ENCODE measurements at regions not wholly inside any gene's neighbourhood (a gene's known extent, or its start where the extent isn't known, plus 50 kb on each side); places are given as distances from the start of the nearest gene placed in this dataset.

- Histone ChIP-seq H3K27me3 (replicated peaks in 2 of 5; ENCODE audit: control insufficient read depth in 4 of 5, insufficient read depth in 5 of 5, low read length in 4 of 5) (no peaks in the 10 kb centered on the region), H3K9me3 (ENCODE audit: control extremely low read depth in 1 of 5, control insufficient read depth in 4 of 5, insufficient read depth in 2 of 5, low read depth in 1 of 5, low read length in 4 of 5) (peaks cover 0 to 12% (median 4%) of the 10 kb centered on the region in 5 experiments), H3K4me1 (ENCODE audit: control extremely low read depth in 1 of 4, control insufficient read depth in 4 of 4, insufficient read depth in 4 of 4, low read length in 3 of 4) (peaks cover 0 to 3% (median 0%) of the 10 kb centered on the region in 4 experiments), H3K27ac (ENCODE audit: insufficient read depth in 1 of 2, low read depth in 1 of 2, low read length in 2 of 2, poor library complexity in 1 of 2, severe bottlenecking in 2 of 2) (no peak overlapping the region), H3K4me3 (ENCODE audit: control insufficient read depth in 1 of 7, extremely low read depth in 1 of 7, insufficient read depth in 4 of 7, low read depth in 2 of 7, low read length in 6 of 7) (no peak overlapping the region), H3K36me3 (ENCODE audit: control insufficient read depth in 4 of 4, insufficient read depth in 4 of 4, low read length in 3 of 4) (no peaks in the 10 kb centered on the region)
- WGBS (ENCODE audit: insufficient coverage): 8% methylated on average over 2 of the region's 3 CpGs
- POLR2A ChIA-PET: no interaction called here
- peak in 1 of 3 donors; percentile 8 for DNase-seq
- CTCF ChIA-PET: no interaction called here
Measured at GRCh38 chr13:82571653-82572052, 1310.6 kb downstream of the SLITRK1 start.

DNA sequence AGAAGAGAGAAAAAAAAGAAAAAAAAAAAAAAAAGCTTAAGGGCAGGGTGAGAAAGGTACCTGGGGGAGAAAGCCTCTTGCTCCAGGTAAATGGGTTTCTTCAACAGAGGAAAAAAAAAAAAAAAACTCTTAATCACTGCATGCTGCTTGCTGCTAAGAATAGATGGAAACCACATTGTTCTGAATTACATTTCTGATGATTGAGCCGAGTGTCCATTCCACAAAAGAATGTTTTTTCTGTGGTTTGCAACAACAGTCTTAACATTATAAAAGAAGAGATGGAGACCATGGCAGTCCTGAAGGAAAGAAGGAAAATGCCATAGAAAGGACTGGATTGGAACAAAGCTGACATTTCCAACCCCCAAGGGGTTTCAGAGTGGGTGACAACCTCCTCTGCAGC is 1312.7 kb downstream of the SLITRK1 start:
- 100% methylated on average over 1 of the region's 1 CpG for WGBS (ENCODE audit: insufficient coverage)

DNA sequence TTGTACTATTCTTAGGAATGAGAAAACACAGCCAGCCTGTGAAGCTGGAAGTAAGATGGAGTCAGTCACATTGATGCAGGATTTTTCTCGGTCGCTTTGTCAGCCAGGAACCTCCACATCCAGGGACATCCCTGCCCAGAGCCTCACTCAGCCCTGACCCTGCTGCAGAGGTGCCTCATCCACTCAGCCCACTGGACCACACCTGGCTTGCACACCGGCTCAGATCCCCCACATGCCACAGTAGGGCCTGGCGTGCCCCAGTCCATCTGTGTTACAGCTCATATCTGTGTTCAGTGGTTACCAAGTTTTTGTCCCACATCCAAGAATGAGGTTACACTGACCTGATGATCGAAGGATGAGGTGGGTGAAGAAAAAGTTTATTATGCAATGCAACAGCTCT is 1315.4 kb downstream of the SLITRK1 start:
- Histone ChIP-seq H3K4me1 (ENCODE audit: control extremely low read depth in 1 of 4, control insufficient read depth in 4 of 4, insufficient read depth in 4 of 4, low read length in 3 of 4) (peaks cover 0 to under 1% (median 0%) of the 10 kb centered on the region in 4 experiments), H3K36me3 (ENCODE audit: control insufficient read depth in 4 of 4, insufficient read depth in 4 of 4, low read length in 3 of 4) (no peaks in the 10 kb centered on the region), H3K4me3 (ENCODE audit: control insufficient read depth in 1 of 7, extremely low read depth in 1 of 7, insufficient read depth in 4 of 7, low read depth in 2 of 7, low read length in 6 of 7) (no peak overlapping the region), H3K9me3 (ENCODE audit: control extremely low read depth in 1 of 5, control insufficient read depth in 4 of 5, insufficient read depth in 2 of 5, low read depth in 1 of 5, low read length in 4 of 5) (peaks cover 0 to 6% (median 0%) of the 10 kb centered on the region in 5 experiments), H3K27me3 (replicated peaks in 2 of 5; ENCODE audit: control insufficient read depth in 4 of 5, insufficient read depth in 5 of 5, low read length in 4 of 5) (no peaks in the 10 kb centered on the region), H3K27ac (ENCODE audit: insufficient read depth in 1 of 2, low read depth in 1 of 2, low read length in 2 of 2, poor library complexity in 1 of 2, severe bottlenecking in 2 of 2) (no peak overlapping the region)
- no peak for DNase-seq
- ChIA-PET CTCF (no interaction called here), POLR2A (no interaction called here)
- 98% methylated on average over 4 of the region's 5 CpGs for WGBS (ENCODE audit: insufficient coverage)

More for the DNA sequence above, 1312.7 kb downstream of the SLITRK1 start:
- CTCF ChIA-PET: no interaction called here
- H3K27ac ChIP-seq (ENCODE audit: insufficient read depth in 1 of 2, low read depth in 1 of 2, low read length in 2 of 2, poor library complexity in 1 of 2, severe bottlenecking in 2 of 2): no peak overlapping the region
- H3K4me3 ChIP-seq (ENCODE audit: control insufficient read depth in 1 of 7, extremely low read depth in 1 of 7, insufficient read depth in 4 of 7, low read depth in 2 of 7, low read length in 6 of 7): no peak overlapping the region
- POLR2A ChIA-PET: no interaction called here
- no peaks in the 10 kb centered on the region for H3K27me3 ChIP-seq (replicated peaks in 2 of 5; ENCODE audit: control insufficient read depth in 4 of 5, insufficient read depth in 5 of 5, low read length in 4 of 5)
- no peak for DNase-seq
- peaks cover 0 to 7% (median 0%) of the 10 kb centered on the region in 5 experiments for H3K9me3 ChIP-seq (ENCODE audit: control extremely low read depth in 1 of 5, control insufficient read depth in 4 of 5, insufficient read depth in 2 of 5, low read depth in 1 of 5, low read length in 4 of 5)
- peaks cover 0 to 3% (median 0%) of the 10 kb centered on the region in 4 experiments for H3K4me1 ChIP-seq (ENCODE audit: control extremely low read depth in 1 of 4, control insufficient read depth in 4 of 4, insufficient read depth in 4 of 4, low read length in 3 of 4)
- no peaks in the 10 kb centered on the region for H3K36me3 ChIP-seq (ENCODE audit: control insufficient read depth in 4 of 4, insufficient read depth in 4 of 4, low read length in 3 of 4)

DNA sequence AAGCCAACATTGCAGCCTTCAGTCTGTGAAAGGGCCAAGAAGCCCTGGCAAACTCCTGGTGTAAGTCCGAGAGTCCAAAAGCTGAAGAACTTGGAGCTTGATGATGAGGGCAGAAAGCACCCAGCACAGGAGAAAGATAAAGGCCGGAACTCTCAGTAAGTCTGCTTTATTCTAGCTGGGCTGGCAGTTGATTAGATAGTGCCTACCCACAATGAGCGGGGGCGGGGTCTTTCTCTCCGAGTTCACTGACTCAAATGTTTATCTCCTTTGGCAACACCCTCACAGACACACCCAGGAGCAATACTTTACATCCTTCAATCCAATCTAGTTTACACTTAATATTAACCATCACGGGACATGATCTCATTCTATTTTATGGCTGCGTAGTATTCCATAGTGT is 1317.1 kb downstream of the SLITRK1 start:
- H3K27me3 ChIP-seq (replicated peaks in 2 of 5; ENCODE audit: control insufficient read depth in 4 of 5, insufficient read depth in 5 of 5, low read length in 4 of 5): no peaks in the 10 kb centered on the region
- H3K27ac ChIP-seq (ENCODE audit: insufficient read depth in 1 of 2, low read depth in 1 of 2, low read length in 2 of 2, poor library complexity in 1 of 2, severe bottlenecking in 2 of 2): no peak overlapping the region
- DNase-seq: peak in 2 of 3 donors; percentile 6 to 20
- H3K9me3 ChIP-seq (ENCODE audit: control extremely low read depth in 1 of 5, control insufficient read depth in 4 of 5, insufficient read depth in 2 of 5, low read depth in 1 of 5, low read length in 4 of 5): peaks cover 0 to 4% (median 0%) of the 10 kb centered on the region in 5 experiments
- no peaks in the 10 kb centered on the region for H3K4me1 ChIP-seq (ENCODE audit: control extremely low read depth in 1 of 4, control insufficient read depth in 4 of 4, insufficient read depth in 4 of 4, low read length in 3 of 4)
- H3K4me3 ChIP-seq (ENCODE audit: control insufficient read depth in 1 of 7, extremely low read depth in 1 of 7, insufficient read depth in 4 of 7, low read depth in 2 of 7, low read length in 6 of 7): no peak overlapping the region
- 94% methylated on average over 4 of the region's 7 CpGs for WGBS (ENCODE audit: insufficient coverage)
- CTCF ChIA-PET: no interaction called here
- no peaks in the 10 kb centered on the region for H3K36me3 ChIP-seq (ENCODE audit: control insufficient read depth in 4 of 4, insufficient read depth in 4 of 4, low read length in 3 of 4)
- POLR2A ChIA-PET: interaction anchor here (0.6 kb wide), 1 partner anchor 152 kb away, joined by 3 read pairs; no protein-coding TSS in a partner anchor

GRCh38 chr13:82560889-82561288 is 1321.4 kb downstream of the SLITRK1 start:
- no peak overlapping the region for H3K4me3 ChIP-seq (ENCODE audit: control insufficient read depth in 1 of 7, extremely low read depth in 1 of 7, insufficient read depth in 4 of 7, low read depth in 2 of 7, low read length in 6 of 7)
- WGBS (ENCODE audit: insufficient coverage): no CpG with 5 or more reads among the region's 1 CpG
- no peak for DNase-seq
- ChIA-PET POLR2A (no interaction called here), CTCF (no interaction called here)
- H3K9me3 ChIP-seq (ENCODE audit: control extremely low read depth in 1 of 5, control insufficient read depth in 4 of 5, insufficient read depth in 2 of 5, low read depth in 1 of 5, low read length in 4 of 5): no peaks in the 10 kb centered on the region
- H3K27ac ChIP-seq (ENCODE audit: insufficient read depth in 1 of 2, low read depth in 1 of 2, low read length in 2 of 2, poor library complexity in 1 of 2, severe bottlenecking in 2 of 2): no peak overlapping the region
- H3K36me3 ChIP-seq (ENCODE audit: control insufficient read depth in 4 of 4, insufficient read depth in 4 of 4, low read length in 3 of 4): no peaks in the 10 kb centered on the region
- H3K27me3 ChIP-seq (replicated peaks in 2 of 5; ENCODE audit: control insufficient read depth in 4 of 5, insufficient read depth in 5 of 5, low read length in 4 of 5): no peaks in the 10 kb centered on the region
- H3K4me1 ChIP-seq (ENCODE audit: control extremely low read depth in 1 of 4, control insufficient read depth in 4 of 4, insufficient read depth in 4 of 4, low read length in 3 of 4): no peaks in the 10 kb centered on the region

GRCh38 chr13:82522872-82523271 is 1359.4 kb downstream of the SLITRK1 start:
- Histone ChIP-seq H3K36me3 (ENCODE audit: control insufficient read depth in 4 of 4, insufficient read depth in 4 of 4, low read length in 3 of 4) (no peaks in the 10 kb centered on the region), H3K27ac (ENCODE audit: insufficient read depth in 1 of 2, low read depth in 1 of 2, low read length in 2 of 2, poor library complexity in 1 of 2, severe bottlenecking in 2 of 2) (no peak overlapping the region), H3K9me3 (ENCODE audit: control extremely low read depth in 1 of 5, control insufficient read depth in 4 of 5, insufficient read depth in 2 of 5, low read depth in 1 of 5, low read length in 4 of 5) (no peaks in the 10 kb centered on the region), H3K4me1 (ENCODE audit: control extremely low read depth in 1 of 4, control insufficient read depth in 4 of 4, insufficient read depth in 4 of 4, low read length in 3 of 4) (no peaks in the 10 kb centered on the region), H3K4me3 (ENCODE audit: control insufficient read depth in 1 of 7, extremely low read depth in 1 of 7, insufficient read depth in 4 of 7, low read depth in 2 of 7, low read length in 6 of 7) (no peak overlapping the region), H3K27me3 (replicated peaks in 2 of 5; ENCODE audit: control insufficient read depth in 4 of 5, insufficient read depth in 5 of 5, low read length in 4 of 5) (no peaks in the 10 kb centered on the region)
- WGBS (ENCODE audit: insufficient coverage): no CpG with 5 or more reads among the region's 1 CpG
- DNase-seq: no peak
- ChIA-PET POLR2A (interaction anchor here (0.7 kb wide), 1 partner anchor 369 kb away, joined by 4 read pairs; no protein-coding TSS in a partner anchor), CTCF (no interaction called here)

DNA sequence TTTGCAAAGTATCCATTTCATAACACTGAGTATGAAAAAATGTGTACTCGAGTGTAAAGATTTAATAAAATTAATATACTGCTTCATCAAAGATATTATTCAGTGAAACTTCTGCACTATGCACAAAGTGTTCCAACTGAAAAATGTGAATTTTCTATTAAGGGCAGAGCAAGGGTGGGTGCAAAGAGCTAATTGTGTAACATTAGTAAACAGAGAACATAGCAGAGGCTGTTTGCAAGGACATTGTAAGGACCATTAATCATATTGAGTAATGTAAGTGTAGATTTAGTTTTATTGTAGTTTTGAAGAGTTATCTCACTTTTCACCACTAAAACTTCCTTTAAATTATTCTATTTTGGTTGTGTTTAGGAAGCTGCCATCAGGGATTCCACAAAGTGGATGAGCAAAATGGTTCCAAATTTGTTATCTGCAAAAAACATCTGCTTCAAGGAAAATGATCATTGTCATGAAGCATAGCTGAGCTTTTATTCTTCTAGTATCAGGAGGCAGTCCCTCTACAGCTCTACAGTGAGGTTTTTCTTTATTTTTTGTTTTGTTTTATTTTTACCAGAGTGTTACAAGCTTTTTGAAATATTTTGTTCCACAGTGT is 1375.4 kb downstream of the SLITRK1 start:
- H3K36me3 ChIP-seq (ENCODE audit: control insufficient read depth in 4 of 4, insufficient read depth in 4 of 4, low read length in 3 of 4): no peaks in the 10 kb centered on the region
- peaks cover 0 to 14% (median 0%) of the 10 kb centered on the region in 4 experiments for H3K4me1 ChIP-seq (ENCODE audit: control extremely low read depth in 1 of 4, control insufficient read depth in 4 of 4, insufficient read depth in 4 of 4, low read length in 3 of 4)
- DNase-seq: peak; percentile 28 to 82 (median 69)
- H3K9me3 ChIP-seq (ENCODE audit: control extremely low read depth in 1 of 5, control insufficient read depth in 4 of 5, insufficient read depth in 2 of 5, low read depth in 1 of 5, low read length in 4 of 5): peaks cover 0 to 5% (median 0%) of the 10 kb centered on the region in 5 experiments
- no CpG with 5 or more reads among the region's 1 CpG for WGBS (ENCODE audit: insufficient coverage)
- peak overlapping the region in 1 of 2 experiments; percentile 45 for H3K27ac ChIP-seq (ENCODE audit: insufficient read depth in 1 of 2, low read depth in 1 of 2, low read length in 2 of 2, poor library complexity in 1 of 2, severe bottlenecking in 2 of 2)
- CTCF ChIA-PET: no interaction called here
- POLR2A ChIA-PET: no interaction called here
- H3K27me3 ChIP-seq (replicated peaks in 2 of 5; ENCODE audit: control insufficient read depth in 4 of 5, insufficient read depth in 5 of 5, low read length in 4 of 5): no peaks in the 10 kb centered on the region
- H3K4me3 ChIP-seq (ENCODE audit: control insufficient read depth in 1 of 7, extremely low read depth in 1 of 7, insufficient read depth in 4 of 7, low read depth in 2 of 7, low read length in 6 of 7): peak overlapping the region in 1 of 7 experiments; percentile 28

All from common myeloid progenitor, CD34-positive (primary cell).